Gastroesophageal sphincter (tissue), 3 donors: ENCODE measurements at regions not wholly inside any gene's neighbourhood (a gene's known extent, or its start where the extent isn't known, plus 50 kb on each side); places are given as distances from the start of the nearest gene placed in this dataset.

Experiments used
- POLR2A ChIP-seq, 2 donors: fragments of 450-650 bp; IDR thresholded peaks; one replicate each; pipeline ENCODE4 v1.6.1; 2017; ENCODE audit warnings: antibody characterized with exemption in 2 of 2, mild to moderate bottlenecking in 2 of 2, moderate library complexity in 1 of 2
- POLR2AphosphoS5 ChIP-seq: sonication (generic); formaldehyde crosslinking; IDR thresholded peaks from one replicate; pipeline ENCODE4 v1.6.1; 2017; ENCODE audit warnings: antibody characterized with exemption
- TF ChIP-seq, protein P1 (sequence below), 4 experiments: fragments of 200-600 bp in 2 of 4; fragments of 450-650 bp in 2 of 4; sonication (generic) in 1 of 4; IDR thresholded peaks; one replicate each; pipeline ENCODE4 v1.5.1; 2017 to 2019; ENCODE audit warnings: antibody characterized with exemption in 4 of 4, mild to moderate bottlenecking in 2 of 4, moderate library complexity in 2 of 4

DNA sequence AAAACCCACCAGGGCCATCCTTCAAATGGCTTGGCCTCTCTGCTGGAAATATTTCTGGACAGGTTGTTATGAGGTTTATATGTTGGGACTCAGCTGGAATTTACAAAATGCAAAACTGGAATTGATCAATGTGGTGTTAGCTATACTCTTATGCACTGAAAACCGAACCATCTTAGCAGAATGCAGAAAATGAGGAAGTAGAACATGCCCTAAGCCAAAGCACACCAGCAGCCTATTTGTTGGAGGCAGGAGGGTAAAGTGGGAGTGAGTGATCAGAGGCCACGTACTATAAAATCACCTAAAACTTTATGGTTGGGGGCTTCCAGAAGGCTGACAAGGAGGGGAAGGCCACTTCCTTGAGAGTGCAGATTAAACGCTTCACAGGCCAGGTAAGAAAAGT is 63.6 kb upstream of the C5orf63 start:
- TF ChIP-seq, protein P1, sequence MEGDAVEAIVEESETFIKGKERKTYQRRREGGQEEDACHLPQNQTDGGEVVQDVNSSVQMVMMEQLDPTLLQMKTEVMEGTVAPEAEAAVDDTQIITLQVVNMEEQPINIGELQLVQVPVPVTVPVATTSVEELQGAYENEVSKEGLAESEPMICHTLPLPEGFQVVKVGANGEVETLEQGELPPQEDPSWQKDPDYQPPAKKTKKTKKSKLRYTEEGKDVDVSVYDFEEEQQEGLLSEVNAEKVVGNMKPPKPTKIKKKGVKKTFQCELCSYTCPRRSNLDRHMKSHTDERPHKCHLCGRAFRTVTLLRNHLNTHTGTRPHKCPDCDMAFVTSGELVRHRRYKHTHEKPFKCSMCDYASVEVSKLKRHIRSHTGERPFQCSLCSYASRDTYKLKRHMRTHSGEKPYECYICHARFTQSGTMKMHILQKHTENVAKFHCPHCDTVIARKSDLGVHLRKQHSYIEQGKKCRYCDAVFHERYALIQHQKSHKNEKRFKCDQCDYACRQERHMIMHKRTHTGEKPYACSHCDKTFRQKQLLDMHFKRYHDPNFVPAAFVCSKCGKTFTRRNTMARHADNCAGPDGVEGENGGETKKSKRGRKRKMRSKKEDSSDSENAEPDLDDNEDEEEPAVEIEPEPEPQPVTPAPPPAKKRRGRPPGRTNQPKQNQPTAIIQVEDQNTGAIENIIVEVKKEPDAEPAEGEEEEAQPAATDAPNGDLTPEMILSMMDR (IDR thresholded peaks at IDR 0.05): no peak
- TF ChIP-seq POLR2AphosphoS5: no peak
- no peak for TF ChIP-seq POLR2A (IDR thresholded peaks at IDR 0.05)
